BE2C (cell line): ENCODE measurements at regions not wholly inside any gene's neighbourhood (a gene's known extent, or its start where the extent isn't known, plus 50 kb on each side); places are given as distances from the start of the nearest gene placed in this dataset.

ENCODE experiments used
- DNase-seq: peaks from one replicate; pipeline ENCODE4 v3.0.0-alpha.2; 2020
- H3K27me3 ChIP-seq: fragments of 250-450 bp; sonication (Bioruptor Pico); 2 replicates; pipeline ENCODE4 v1.5.1; 2020; ENCODE audit warnings: mild to moderate bottlenecking
- H3K36me3 ChIP-seq: fragments of 250-450 bp; sonication (Bioruptor Pico); 2 replicates; pipeline ENCODE4 v1.5.1; 2020; ENCODE audit warnings: mild to moderate bottlenecking
- H3K4me1 ChIP-seq: fragments of 250-450 bp; sonication (Bioruptor Pico); 2 replicates; pipeline ENCODE4 v1.5.1; 2020
- H3K4me3 ChIP-seq: 2 replicates; pipeline ENCODE4 v1.5.1; 2011; ENCODE audit warnings: low read depth, low read length
- H3K9me3 ChIP-seq: fragments of 250-450 bp; sonication (Bioruptor Pico); 2 replicates; pipeline ENCODE4 v1.5.1; 2020
- TF ChIP-seq, protein P1 (sequence below): IDR thresholded peaks from 2 replicates; pipeline ENCODE4 v1.5.1; 2012; ENCODE audit warnings: mild to moderate bottlenecking, low read depth, low read length

DNA sequence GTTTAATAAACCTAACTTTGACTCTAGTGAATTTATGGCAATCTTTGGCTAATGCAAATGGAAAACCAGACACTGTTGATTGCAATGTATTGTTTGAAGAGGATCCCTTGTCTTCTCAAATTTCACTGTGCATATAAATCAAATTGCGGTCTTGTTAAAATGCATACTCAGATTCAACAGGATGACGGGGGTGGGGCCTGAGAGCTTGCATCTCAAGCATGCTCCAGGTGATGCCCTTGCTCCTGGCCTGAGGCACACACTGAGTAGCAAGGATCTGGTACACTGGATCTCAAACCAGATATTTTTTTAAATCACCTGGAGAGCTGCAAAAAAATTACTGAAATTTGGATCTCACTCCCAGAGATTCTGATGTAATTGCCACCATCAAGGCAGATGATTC, 463.7 kb downstream of the DNAH5 start:
- Histone ChIP-seq H3K4me1 (no peaks in the 10 kb centered on the region), H3K9me3 (no peaks in the 10 kb centered on the region), H3K36me3 (no peaks in the 10 kb centered on the region), H3K4me3 (no peak overlapping the region), H3K27me3 (no peaks in the 10 kb centered on the region)
- TF ChIP-seq, protein P1, sequence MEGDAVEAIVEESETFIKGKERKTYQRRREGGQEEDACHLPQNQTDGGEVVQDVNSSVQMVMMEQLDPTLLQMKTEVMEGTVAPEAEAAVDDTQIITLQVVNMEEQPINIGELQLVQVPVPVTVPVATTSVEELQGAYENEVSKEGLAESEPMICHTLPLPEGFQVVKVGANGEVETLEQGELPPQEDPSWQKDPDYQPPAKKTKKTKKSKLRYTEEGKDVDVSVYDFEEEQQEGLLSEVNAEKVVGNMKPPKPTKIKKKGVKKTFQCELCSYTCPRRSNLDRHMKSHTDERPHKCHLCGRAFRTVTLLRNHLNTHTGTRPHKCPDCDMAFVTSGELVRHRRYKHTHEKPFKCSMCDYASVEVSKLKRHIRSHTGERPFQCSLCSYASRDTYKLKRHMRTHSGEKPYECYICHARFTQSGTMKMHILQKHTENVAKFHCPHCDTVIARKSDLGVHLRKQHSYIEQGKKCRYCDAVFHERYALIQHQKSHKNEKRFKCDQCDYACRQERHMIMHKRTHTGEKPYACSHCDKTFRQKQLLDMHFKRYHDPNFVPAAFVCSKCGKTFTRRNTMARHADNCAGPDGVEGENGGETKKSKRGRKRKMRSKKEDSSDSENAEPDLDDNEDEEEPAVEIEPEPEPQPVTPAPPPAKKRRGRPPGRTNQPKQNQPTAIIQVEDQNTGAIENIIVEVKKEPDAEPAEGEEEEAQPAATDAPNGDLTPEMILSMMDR: no peak
- DNase-seq: no peak

DNA sequence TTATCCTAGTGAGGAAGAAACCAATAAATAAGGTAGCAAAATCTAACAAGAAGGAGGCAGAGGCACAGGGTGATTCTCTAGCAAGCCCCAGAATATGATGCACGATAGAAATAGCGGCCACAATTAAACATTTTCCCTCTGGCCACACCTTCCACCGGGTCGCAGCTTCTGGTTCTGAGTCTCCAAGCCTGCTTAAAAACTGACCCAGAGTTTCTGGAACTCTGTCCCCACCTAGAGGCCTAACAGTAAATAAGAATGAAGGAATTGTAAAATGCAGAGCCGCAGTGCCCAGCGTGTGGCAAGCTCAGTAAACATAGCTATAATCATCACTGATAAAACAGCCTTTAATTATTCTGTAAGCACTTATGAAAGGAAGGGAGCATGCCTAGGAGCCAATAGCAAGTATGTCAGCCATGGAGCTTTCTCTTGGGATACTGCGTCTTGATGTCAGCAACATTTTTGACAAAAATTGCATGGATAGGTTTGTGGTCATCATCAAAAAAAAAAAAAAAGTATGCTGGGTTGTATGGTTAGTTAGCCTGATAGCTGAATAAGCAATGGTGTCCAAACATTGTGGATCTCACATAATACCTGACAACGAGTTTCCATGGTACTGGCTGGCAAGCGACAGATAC, 465.5 kb downstream of the DNAH5 start:
- TF ChIP-seq, protein P1: peak; percentile 61
- H3K36me3 ChIP-seq: no peaks in the 10 kb centered on the region
- no peaks in the 10 kb centered on the region for H3K27me3 ChIP-seq
- no peak overlapping the region for H3K4me3 ChIP-seq
- no peaks in the 10 kb centered on the region for H3K4me1 ChIP-seq
- H3K9me3 ChIP-seq: no peaks in the 10 kb centered on the region
- DNase-seq: peak; percentile 23

DNA sequence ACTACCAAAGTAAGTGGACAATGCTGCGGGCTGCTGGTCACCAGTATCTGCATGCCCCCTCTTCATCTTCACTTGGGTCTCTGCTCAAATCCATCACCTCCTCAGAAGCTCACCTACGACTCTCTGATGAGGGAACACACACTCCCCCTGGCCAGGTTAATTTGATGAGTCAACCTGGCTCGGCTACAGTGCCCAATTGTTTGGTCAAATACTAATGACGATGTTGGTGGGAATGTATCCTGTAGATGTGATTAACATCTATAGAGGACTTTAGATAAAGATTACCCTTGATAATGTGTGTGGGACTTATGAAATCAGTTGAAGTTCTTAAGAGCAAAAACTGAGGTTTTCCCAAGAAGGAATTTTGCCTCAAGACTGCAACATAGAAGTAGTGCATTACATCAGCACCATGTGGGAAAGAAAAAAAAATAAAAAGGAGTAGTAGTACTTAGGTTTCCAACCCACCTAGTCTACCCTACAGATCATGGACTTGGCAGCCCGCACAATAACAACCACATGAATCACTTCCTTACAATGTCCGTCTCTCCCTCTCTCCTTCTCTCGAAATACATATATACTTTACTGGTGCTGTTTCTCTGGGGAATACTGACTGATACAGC, 467.3 kb downstream of the DNAH5 start:
- H3K4me1 ChIP-seq: no peaks in the 10 kb centered on the region
- TF ChIP-seq, protein P1: no peak
- no peak for DNase-seq
- H3K27me3 ChIP-seq: no peaks in the 10 kb centered on the region
- H3K4me3 ChIP-seq: no peak overlapping the region
- H3K36me3 ChIP-seq: no peaks in the 10 kb centered on the region
- no peaks in the 10 kb centered on the region for H3K9me3 ChIP-seq

DNA sequence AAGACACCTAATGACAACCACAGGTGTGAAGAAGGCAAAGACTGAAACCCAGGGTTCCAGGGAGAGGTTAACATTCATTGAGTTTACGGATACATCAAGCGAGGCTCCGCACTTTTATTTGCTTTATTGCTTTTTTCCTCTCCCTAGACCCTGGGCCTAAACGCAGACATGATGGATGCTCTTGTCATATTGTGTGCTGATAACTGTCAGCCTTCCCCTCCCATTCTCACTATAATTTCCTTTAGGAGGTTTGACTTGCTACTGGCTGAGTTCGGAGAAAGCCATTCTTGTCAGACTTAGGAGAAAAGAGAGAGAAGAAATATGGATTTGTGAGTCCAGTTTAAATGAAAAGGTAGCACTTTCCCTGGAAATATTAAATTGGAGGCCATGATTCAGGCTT, 471.6 kb downstream of the DNAH5 start:
- no peaks in the 10 kb centered on the region for H3K36me3 ChIP-seq
- H3K9me3 ChIP-seq: no peaks in the 10 kb centered on the region
- no peaks in the 10 kb centered on the region for H3K4me1 ChIP-seq
- H3K27me3 ChIP-seq: no peaks in the 10 kb centered on the region
- H3K4me3 ChIP-seq: no peak overlapping the region
- TF ChIP-seq, protein P1: no peak
- DNase-seq: no peak

DNA sequence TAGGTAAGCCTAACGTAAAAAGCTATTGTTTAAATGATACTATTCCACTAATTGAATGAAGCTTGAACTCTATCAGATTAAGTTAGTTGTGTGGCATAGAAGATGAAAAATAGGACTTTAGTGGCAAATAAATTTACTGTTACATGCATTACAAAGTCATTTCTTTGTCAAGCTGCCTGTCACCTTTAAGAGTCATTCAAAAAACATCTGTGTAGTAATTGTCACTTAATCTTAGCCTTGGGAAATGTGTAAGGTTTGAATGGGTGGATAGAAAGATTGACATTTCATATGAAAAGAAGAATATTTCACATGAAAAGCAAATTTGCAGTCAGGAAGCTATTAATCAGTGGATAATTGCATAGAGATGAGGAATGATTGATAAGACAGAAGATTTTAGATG, 473.5 kb downstream of the DNAH5 start:
- TF ChIP-seq, protein P1: no peak
- Histone ChIP-seq H3K4me1 (no peaks in the 10 kb centered on the region), H3K9me3 (no peaks in the 10 kb centered on the region), H3K36me3 (no peaks in the 10 kb centered on the region), H3K4me3 (no peak overlapping the region), H3K27me3 (no peaks in the 10 kb centered on the region)
- DNase-seq: no peak

DNA sequence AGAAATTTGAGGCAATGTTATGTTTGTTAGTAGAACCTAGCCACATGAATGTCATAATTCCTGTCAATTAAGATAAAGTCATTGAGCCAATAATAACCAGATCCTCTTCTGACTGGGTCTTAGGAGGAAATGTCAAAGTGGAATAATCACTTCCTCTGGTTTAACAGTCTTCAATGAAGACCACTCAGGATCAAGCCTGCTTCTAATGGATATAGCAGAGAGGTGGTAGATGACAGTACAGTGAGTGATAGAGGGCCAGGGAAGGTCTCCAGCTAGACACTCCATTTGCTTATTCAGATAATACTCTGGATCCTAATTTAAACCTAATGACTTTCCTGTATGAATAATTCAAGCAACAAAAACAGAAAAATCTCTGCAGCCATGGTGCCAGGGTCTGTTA, 474.2 kb downstream of the DNAH5 start:
- no peaks in the 10 kb centered on the region for H3K27me3 ChIP-seq
- no peaks in the 10 kb centered on the region for H3K36me3 ChIP-seq
- no peak overlapping the region for H3K4me3 ChIP-seq
- no peak for DNase-seq
- H3K9me3 ChIP-seq: no peaks in the 10 kb centered on the region
- TF ChIP-seq, protein P1: no peak
- no peaks in the 10 kb centered on the region for H3K4me1 ChIP-seq
